ENCODE measurements at regions not wholly inside any gene's neighbourhood (a gene's known extent, or its start where the extent isn't known, plus 50 kb on each side); places are given as distances from the start of the nearest gene placed in this dataset.

DNA sequence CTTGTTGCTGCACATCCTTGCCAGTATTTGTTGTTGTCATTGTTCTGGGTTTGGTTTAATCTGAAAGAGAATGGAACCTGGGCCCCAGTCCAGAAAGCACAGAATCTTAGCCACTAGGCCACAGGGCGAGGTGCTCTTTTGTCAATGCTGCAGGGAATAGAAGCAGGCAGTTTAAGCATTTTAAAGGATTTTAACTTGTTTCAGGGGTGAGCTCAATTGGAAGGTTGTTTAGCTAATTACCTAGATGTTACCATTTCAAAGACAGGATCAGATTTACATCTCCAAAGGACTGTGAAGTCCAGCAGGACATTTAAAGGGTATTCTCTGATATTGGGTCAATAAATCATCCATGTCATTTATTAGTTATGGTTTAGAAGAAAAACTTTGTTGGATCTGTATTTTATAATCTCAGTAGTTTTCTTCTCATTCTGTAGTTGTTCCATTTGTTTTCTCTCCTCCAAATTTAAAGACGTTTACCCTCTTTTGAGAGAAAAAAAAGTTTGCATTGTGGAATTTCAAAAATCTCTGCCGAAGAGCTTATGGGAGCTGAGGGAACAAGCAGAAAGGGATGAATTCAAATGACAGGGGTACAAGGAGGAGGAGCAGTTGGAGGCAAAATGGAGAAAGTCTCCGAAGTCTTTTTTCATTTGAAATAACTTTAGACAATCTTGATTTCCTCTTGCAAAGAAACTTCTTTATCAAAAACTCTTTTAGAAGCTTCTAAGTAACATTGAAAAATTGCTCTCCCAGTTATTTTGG lies 57.5 kb upstream of the FAM47C start:
- TF ChIP-seq, protein P1, sequence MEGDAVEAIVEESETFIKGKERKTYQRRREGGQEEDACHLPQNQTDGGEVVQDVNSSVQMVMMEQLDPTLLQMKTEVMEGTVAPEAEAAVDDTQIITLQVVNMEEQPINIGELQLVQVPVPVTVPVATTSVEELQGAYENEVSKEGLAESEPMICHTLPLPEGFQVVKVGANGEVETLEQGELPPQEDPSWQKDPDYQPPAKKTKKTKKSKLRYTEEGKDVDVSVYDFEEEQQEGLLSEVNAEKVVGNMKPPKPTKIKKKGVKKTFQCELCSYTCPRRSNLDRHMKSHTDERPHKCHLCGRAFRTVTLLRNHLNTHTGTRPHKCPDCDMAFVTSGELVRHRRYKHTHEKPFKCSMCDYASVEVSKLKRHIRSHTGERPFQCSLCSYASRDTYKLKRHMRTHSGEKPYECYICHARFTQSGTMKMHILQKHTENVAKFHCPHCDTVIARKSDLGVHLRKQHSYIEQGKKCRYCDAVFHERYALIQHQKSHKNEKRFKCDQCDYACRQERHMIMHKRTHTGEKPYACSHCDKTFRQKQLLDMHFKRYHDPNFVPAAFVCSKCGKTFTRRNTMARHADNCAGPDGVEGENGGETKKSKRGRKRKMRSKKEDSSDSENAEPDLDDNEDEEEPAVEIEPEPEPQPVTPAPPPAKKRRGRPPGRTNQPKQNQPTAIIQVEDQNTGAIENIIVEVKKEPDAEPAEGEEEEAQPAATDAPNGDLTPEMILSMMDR (IDR thresholded peaks at IDR 0.05; ENCODE audit: insufficient read depth, low read depth, low read length, missing control alignments): no peak
- no peak overlapping the region for H3K4me3 ChIP-seq (ENCODE audit: low read length)
- DNase-seq (ENCODE audit: low read depth): no peak

DNA sequence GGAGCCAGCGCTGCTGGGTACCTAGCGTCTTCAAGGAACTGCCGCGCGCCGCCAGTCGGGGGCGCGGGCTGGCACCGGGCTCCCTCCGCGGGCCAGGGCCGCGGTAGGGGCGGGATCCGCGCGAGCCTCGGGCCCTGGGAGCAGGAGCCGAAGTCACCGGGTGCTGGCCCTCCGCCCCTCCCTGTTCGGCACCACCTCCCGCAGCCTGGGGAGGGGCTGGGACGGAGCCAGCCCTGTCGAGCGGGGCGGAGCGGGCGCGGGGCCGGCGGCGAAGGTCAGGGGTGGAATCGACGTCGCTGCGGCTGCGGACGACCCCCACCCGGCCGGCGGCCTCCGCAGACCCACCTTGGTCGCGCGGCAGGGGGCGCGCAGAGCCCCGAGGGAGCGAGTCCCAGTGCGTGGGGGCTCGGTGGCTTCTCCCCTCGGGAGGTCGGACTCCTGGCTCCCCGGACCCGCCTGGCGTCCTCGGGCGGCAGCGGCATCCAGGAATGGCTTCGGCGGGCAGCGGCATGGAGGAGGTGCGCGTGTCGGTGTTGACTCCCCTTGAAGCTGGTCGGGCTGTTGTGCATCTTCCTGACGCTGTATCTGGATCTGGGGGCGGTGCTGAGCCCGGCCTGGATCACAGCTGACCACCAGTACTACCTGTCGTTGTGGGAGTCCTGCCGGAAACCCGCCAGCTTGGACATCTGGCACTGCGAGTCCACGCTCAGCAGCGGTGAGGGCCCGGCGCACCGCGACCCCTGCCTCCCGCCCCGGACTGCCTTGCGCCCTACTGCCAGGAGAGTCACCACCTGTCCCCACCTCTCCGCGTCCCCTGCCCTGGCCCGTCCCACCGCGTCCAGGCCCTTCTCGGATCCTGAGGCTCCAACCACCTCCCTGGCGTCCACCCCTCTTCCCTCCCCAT lies 50.5 kb upstream of the FAM47C start:
- TF ChIP-seq, protein P1 (IDR thresholded peaks at IDR 0.05; ENCODE audit: insufficient read depth, low read depth, low read length, missing control alignments): no peak
- no peak overlapping the region for H3K4me3 ChIP-seq (ENCODE audit: low read length)
- peak; percentile 4 for DNase-seq (ENCODE audit: low read depth)

All from epithelial cell of esophagus (primary cell).